IMR-90 (cell line): ENCODE measurements at regions not wholly inside any gene's neighbourhood (a gene's known extent, or its start where the extent isn't known, plus 50 kb on each side); places are given as distances from the start of the nearest gene placed in this dataset.

Source experiments
- ATAC-seq: fragments of 200-7000 bp; cut with Tn5 transposase; 2 replicates; pipeline ENCODE4 v1.9.1; 2020; ENCODE audit warnings: low read depth, mild to moderate bottlenecking, moderate library complexity
- BruUV-seq: library from RNA; stranded (reverse); fragments of 400-500 nt; replicated peaks from 2 replicates; lab custom pipeline; 2021; lab: Mats Ljungman, UMichigan
- CTCF ChIA-PET: fragments of 300-600 bp; formaldehyde crosslinking; extraction: SDS; loops from one replicate; lab custom pipeline; 2021; ENCODE audit warnings: antibody characterized with exemption; lab: Yijun Ruan, JAX
- POLR2A ChIA-PET: fragments of 300-600 bp; sonication (Branson Sonifier 250); formaldehyde crosslinking; loops from one replicate; lab custom pipeline; 2022; ENCODE audit warnings: antibody characterized with exemption; ENCODE audit not compliant: unreplicated experiment; lab: Charles Lee
- DNase-seq: peaks from one replicate; pipeline ENCODE4 v3.0.0; 2013
- H2AFZ ChIP-seq: replicated peaks from 2 replicates; pipeline ENCODE3; 2013; ENCODE audit warnings: low read length, mild to moderate bottlenecking; ENCODE audit not compliant: poor library complexity
- H2AK5ac ChIP-seq: 2 replicates; pipeline ENCODE4 v1.6.1; 2013; ENCODE audit warnings: low read depth, low read length, inconsistent platforms
- H2AK9ac ChIP-seq: replicated peaks from 2 replicates; pipeline ENCODE3; 2013; ENCODE audit warnings: mild to moderate bottlenecking, low read depth, low read length, moderate library complexity; ENCODE audit not compliant: poor library complexity
- H2BK120ac ChIP-seq: 2 replicates; pipeline ENCODE4 v1.6.1; 2013; ENCODE audit warnings: low read depth, low read length, inconsistent platforms
- H2BK15ac ChIP-seq: 3 replicates; pipeline ENCODE4 v1.6.1; 2013; ENCODE audit warnings: low read depth, low read length, inconsistent platforms
- H2BK20ac ChIP-seq: 2 replicates; pipeline ENCODE4 v1.6.1; 2013; ENCODE audit warnings: low read depth, mild to moderate bottlenecking, inconsistent platforms, low read length, moderate library complexity
- H2BK5ac ChIP-seq: 2 replicates; pipeline ENCODE4 v1.6.1; 2013; ENCODE audit warnings: mild to moderate bottlenecking, low read depth, low read length, inconsistent platforms; ENCODE audit not compliant: poor library complexity, severe bottlenecking
- H3K14ac ChIP-seq: replicated peaks from 2 replicates; pipeline ENCODE4 v1.6.1; 2013; ENCODE audit warnings: low read depth, low read length, inconsistent platforms
- H3K18ac ChIP-seq: 2 replicates; pipeline ENCODE4 v1.6.1; 2013; ENCODE audit warnings: low read depth, low read length, control low read depth
- H3K23ac ChIP-seq: 2 replicates; pipeline ENCODE4 v1.6.1; 2013; ENCODE audit warnings: low read depth, low read length, inconsistent platforms
- H3K27ac ChIP-seq: 2 replicates; pipeline ENCODE4 v1.5.1; 2013; ENCODE audit warnings: mild to moderate bottlenecking, control low read depth, low read length; ENCODE audit not compliant: insufficient read depth
- H3K27me3 ChIP-seq: 2 replicates; pipeline ENCODE4 v1.6.1; 2013; ENCODE audit warnings: low read length; ENCODE audit not compliant: control insufficient read depth, insufficient read depth
- H3K36me3 ChIP-seq: 2 replicates; pipeline ENCODE4 v1.6.1; 2013; ENCODE audit warnings: low read length, mixed read lengths; ENCODE audit not compliant: control insufficient read depth, insufficient read depth
- H3K4ac ChIP-seq: 2 replicates; pipeline ENCODE4 v1.6.1; 2013; ENCODE audit warnings: low read depth, low read length, inconsistent platforms
- H3K4me1 ChIP-seq: 2 replicates; pipeline ENCODE4 v1.6.1; 2013; ENCODE audit warnings: low read length, mixed read lengths; ENCODE audit not compliant: control insufficient read depth, insufficient read depth
- H3K4me2 ChIP-seq: 2 replicates; pipeline ENCODE4 v1.6.1; 2013; ENCODE audit warnings: low read depth, mild to moderate bottlenecking, control low read depth, low read length, moderate library complexity
- H3K4me3 ChIP-seq: 2 replicates; pipeline ENCODE4 v1.5.1; 2013; ENCODE audit warnings: low read depth, mild to moderate bottlenecking, control low read depth, low read length, moderate library complexity; ENCODE audit not compliant: insufficient read depth
- H3K56ac ChIP-seq: 2 replicates; pipeline ENCODE4 v1.6.1; 2013; ENCODE audit warnings: low read length, inconsistent platforms; ENCODE audit not compliant: insufficient read depth; ENCODE audit errors: extremely low read depth
- H3K79me1 ChIP-seq, 2 experiments: 2 replicates each; pipeline ENCODE4 v1.6.1; 2013; ENCODE audit warnings: low read length in 2 of 2, inconsistent platforms in 1 of 2, low read depth in 1 of 2
- H3K9ac ChIP-seq: 2 replicates; pipeline ENCODE4 v1.6.1; 2013; ENCODE audit warnings: low read depth, low read length, control low read depth
- H3K9me1 ChIP-seq: 2 replicates; pipeline ENCODE4 v1.6.1; 2013; ENCODE audit warnings: low read length, inconsistent platforms; ENCODE audit not compliant: insufficient read depth
- H3K9me3 ChIP-seq: 2 replicates; pipeline ENCODE4 v1.6.1; 2013; ENCODE audit warnings: low read length; ENCODE audit not compliant: control insufficient read depth, insufficient read depth
- H4K20me1 ChIP-seq: 2 replicates; pipeline ENCODE4 v1.6.1; 2013; ENCODE audit warnings: low read length, inconsistent platforms; ENCODE audit not compliant: insufficient read depth
- H4K5ac ChIP-seq: 2 replicates; pipeline ENCODE4 v1.6.1; 2013; ENCODE audit warnings: mild to moderate bottlenecking, low read depth, low read length, control low read depth
- H4K8ac ChIP-seq, 2 experiments: 2 replicates each; pipeline ENCODE4 v1.6.1; 2013; ENCODE audit warnings: low read depth in 2 of 2, low read length in 2 of 2, control low read depth in 1 of 2, inconsistent platforms in 1 of 2
- H4K91ac ChIP-seq: 2 replicates; pipeline ENCODE4 v1.6.1; 2013; ENCODE audit warnings: low read depth, low read length, inconsistent platforms; ENCODE audit not compliant: insufficient read depth
- MAZ ChIP-seq: IDR thresholded peaks from 2 replicates; pipeline ENCODE4 v1.6.1; 2012; ENCODE audit warnings: low read depth, mild to moderate bottlenecking, low read length, improper control_type of control experiment, moderate library complexity, borderline replicate concordance
- RFX5 ChIP-seq: IDR thresholded peaks from 2 replicates; pipeline ENCODE4 v1.8.0; 2012; ENCODE audit warnings: low read depth, mild to moderate bottlenecking, low read length, moderate library complexity
- WGBS, 2 experiments: methylation state at CpG; one replicate each; pipeline versions ENCODE4 v1.1.5 to v1.1.7; 2013; ENCODE audit warnings: missing lambda C conversion rate in 2 of 2; ENCODE audit not compliant: insufficient read length in 1 of 2; ENCODE audit errors: extremely low coverage in 2 of 2; 5-methylcytosine and 5-hydroxymethylcytosine counted together
- dilution Hi-C: fragments of 300-500 bp; cut with HindIII; formaldehyde crosslinking; loops from one replicate; pipeline ENCODE4 v1.14.3; 2018; ENCODE audit warnings: low sequenced_read_pairs; ENCODE audit not compliant: unreplicated experiment
- in situ Hi-C: fragments of 300-500 bp; cut with MboI; formaldehyde crosslinking; loops from 3 replicates; pipeline ENCODE4 v1.14.3; 2019; ENCODE audit warnings: low sequenced_read_pairs, inconsistent platforms, mixed read lengths
- intact Hi-C: fragments of 100-400 bp; cut with micrococcal nuclease; formaldehyde crosslinking; loops from 2 replicates; pipeline ENCODE4 v1.10.0; 2022

GRCh38 chr2:13905831-13906230 lies 726.7 kb upstream of the LRATD1 start:
- Histone ChIP-seq H3K4ac (no peak overlapping the region), H2BK20ac (no peak overlapping the region), H3K27me3 (no peaks in the 10 kb centered on the region), H4K91ac (no peak overlapping the region), H3K56ac (no peak overlapping the region), H3K79me1 (no peaks in the 10 kb centered on the region), H3K23ac (no peak overlapping the region), H4K20me1 (no peaks in the 10 kb centered on the region), H4K8ac (no peak overlapping the region), H3K4me3 (no peak overlapping the region), H2BK15ac (no peak overlapping the region), H3K9me3 (peaks cover 3% of the 10 kb centered on the region), H3K4me2 (no peak overlapping the region), H3K36me3 (no peaks in the 10 kb centered on the region), H3K9ac (no peak overlapping the region), H3K27ac (no peak overlapping the region), H3K14ac (no peak overlapping the region), H3K4me1 (no peaks in the 10 kb centered on the region), H2AK9ac (no peak overlapping the region), H3K18ac (no peak overlapping the region), H2BK120ac (no peak overlapping the region), H2AFZ (no peak overlapping the region), H2BK5ac (no peak overlapping the region), H2AK5ac (no peak overlapping the region), H3K9me1 (no peaks in the 10 kb centered on the region), H4K5ac (no peak overlapping the region)
- ATAC-seq = no peak
- WGBS, 2 experiments = no CpG with 5 or more reads among the region's 2 CpGs
- no TSS peak for BruUV-seq
- TF ChIP-seq MAZ (no peak), RFX5 (no peak)
- POLR2A ChIA-PET = no interaction called here
- DNase-seq = no peak
- dilution Hi-C loops (no loop called here), intact Hi-C loops (no loop called here), in situ Hi-C loops (no loop called here)
- CTCF ChIA-PET = no interaction called here
